Loucy (cell line): ENCODE measurements at regions not wholly inside any gene's neighbourhood (a gene's known extent, or its start where the extent isn't known, plus 50 kb on each side); places are given as distances from the start of the nearest gene placed in this dataset.

ENCODE experiments used
- H2AFZ ChIP-seq: fragments of 200-600 bp; sonication (generic); 2 replicates; pipeline ENCODE4 v1.6.0; 2016; ENCODE audit warnings: antibody characterized with exemption, mild to moderate bottlenecking, low read length, moderate library complexity
- H3F3A ChIP-seq: fragments of 200-600 bp; 2 replicates; pipeline ENCODE4 v1.6.0; 2016; ENCODE audit warnings: antibody characterized with exemption, low read depth, mild to moderate bottlenecking
- H3K27me3 ChIP-seq: fragments of 200-600 bp; sonication (generic); 2 replicates; pipeline ENCODE4 v1.6.1; 2014; ENCODE audit warnings: low read length, mild to moderate bottlenecking; ENCODE audit not compliant: insufficient read depth, poor library complexity, severe bottlenecking
- H3K36me3 ChIP-seq: fragments of 200-600 bp; sonication (generic); 2 replicates; pipeline ENCODE4 v1.6.1; 2016; ENCODE audit warnings: low read length; ENCODE audit not compliant: insufficient read depth
- H3K4me1 ChIP-seq: fragments of 200-600 bp; sonication (generic); 2 replicates; pipeline ENCODE4 v1.5.1; 2014; ENCODE audit warnings: low read length, mild to moderate bottlenecking; ENCODE audit not compliant: insufficient read depth, poor library complexity, severe bottlenecking
- H3K4me2 ChIP-seq: fragments of 200-600 bp; sonication (generic); 2 replicates; pipeline ENCODE4 v1.6.0; 2014; ENCODE audit warnings: antibody characterized with exemption, low read length, low read depth, mild to moderate bottlenecking; ENCODE audit not compliant: poor library complexity, severe bottlenecking
- H3K4me3 ChIP-seq: fragments of 200-600 bp; sonication (generic); 2 replicates; pipeline ENCODE4 v1.5.1; 2014; ENCODE audit warnings: low read length, mild to moderate bottlenecking, mixed read lengths; ENCODE audit not compliant: poor library complexity, severe bottlenecking
- H3K79me2 ChIP-seq: fragments of 200-600 bp; sonication (generic); 2 replicates; pipeline ENCODE4 v1.6.1; 2014; ENCODE audit warnings: low read length; ENCODE audit not compliant: insufficient read depth
- H3K9ac ChIP-seq: fragments of 200-600 bp; sonication (generic); 2 replicates; pipeline ENCODE4 v1.6.0; 2014; ENCODE audit warnings: mild to moderate bottlenecking, low read depth, low read length, moderate library complexity; ENCODE audit not compliant: poor library complexity, severe bottlenecking
- H3K9me2 ChIP-seq: fragments of 200-600 bp; sonication (generic); replicated peaks from 2 replicates; pipeline ENCODE4 v1.6.1; 2016; ENCODE audit warnings: low read depth, low read length, mixed read lengths
- H3K9me3 ChIP-seq: fragments of 200-600 bp; sonication (generic); 2 replicates; pipeline ENCODE4 v1.6.1; 2014; ENCODE audit warnings: mild to moderate bottlenecking, antibody characterized with exemption, low read length, low read depth; ENCODE audit not compliant: insufficient read depth
- H4K20me1 ChIP-seq: fragments of 200-600 bp; sonication (generic); 2 replicates; pipeline ENCODE4 v1.6.0; 2014; ENCODE audit warnings: antibody characterized with exemption, low read length, mild to moderate bottlenecking; ENCODE audit not compliant: insufficient read depth, poor library complexity, severe bottlenecking
- EZH2phosphoT487 ChIP-seq: fragments of 200-600 bp; IDR thresholded peaks from 2 replicates; pipeline ENCODE4 v1.6.1; 2018; ENCODE audit warnings: antibody characterized with exemption, mild to moderate bottlenecking, moderate library complexity, borderline replicate concordance
- TF ChIP-seq, protein P1 (sequence below): fragments of 200-600 bp; sonication (generic); conservative IDR thresholded peaks from 2 replicates; pipeline ENCODE4 v1.5.1; 2014; ENCODE audit warnings: mild to moderate bottlenecking, antibody characterized with exemption, low read length

DNA sequence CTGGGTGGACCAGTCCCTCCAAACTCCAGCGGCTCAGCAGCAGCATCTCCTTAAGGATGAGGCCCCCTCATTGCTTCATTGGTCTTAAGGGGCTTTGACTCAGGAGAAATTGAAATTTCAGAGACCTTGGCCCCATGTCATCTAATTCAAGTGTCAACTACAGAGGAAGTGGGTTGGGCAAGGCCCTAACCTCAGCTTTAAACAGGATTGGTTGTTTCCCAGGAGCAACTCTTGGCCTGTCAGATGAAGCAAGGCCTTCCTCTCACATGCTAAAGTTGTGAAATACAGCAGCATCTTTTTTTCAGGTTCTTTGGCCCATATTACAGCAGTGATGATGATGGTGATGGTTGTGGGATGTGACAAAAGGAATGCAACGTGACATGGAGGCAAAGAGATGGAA is 348.3 kb downstream of the ICE1 start:
- H3K27me3 ChIP-seq = no peaks in the 10 kb centered on the region
- no peaks in the 10 kb centered on the region for H3K4me1 ChIP-seq
- no peak overlapping the region for H2AFZ ChIP-seq
- TF ChIP-seq, protein P1, sequence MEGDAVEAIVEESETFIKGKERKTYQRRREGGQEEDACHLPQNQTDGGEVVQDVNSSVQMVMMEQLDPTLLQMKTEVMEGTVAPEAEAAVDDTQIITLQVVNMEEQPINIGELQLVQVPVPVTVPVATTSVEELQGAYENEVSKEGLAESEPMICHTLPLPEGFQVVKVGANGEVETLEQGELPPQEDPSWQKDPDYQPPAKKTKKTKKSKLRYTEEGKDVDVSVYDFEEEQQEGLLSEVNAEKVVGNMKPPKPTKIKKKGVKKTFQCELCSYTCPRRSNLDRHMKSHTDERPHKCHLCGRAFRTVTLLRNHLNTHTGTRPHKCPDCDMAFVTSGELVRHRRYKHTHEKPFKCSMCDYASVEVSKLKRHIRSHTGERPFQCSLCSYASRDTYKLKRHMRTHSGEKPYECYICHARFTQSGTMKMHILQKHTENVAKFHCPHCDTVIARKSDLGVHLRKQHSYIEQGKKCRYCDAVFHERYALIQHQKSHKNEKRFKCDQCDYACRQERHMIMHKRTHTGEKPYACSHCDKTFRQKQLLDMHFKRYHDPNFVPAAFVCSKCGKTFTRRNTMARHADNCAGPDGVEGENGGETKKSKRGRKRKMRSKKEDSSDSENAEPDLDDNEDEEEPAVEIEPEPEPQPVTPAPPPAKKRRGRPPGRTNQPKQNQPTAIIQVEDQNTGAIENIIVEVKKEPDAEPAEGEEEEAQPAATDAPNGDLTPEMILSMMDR = no peak
- TF ChIP-seq EZH2phosphoT487 = no peak
- no peak overlapping the region for H3K4me3 ChIP-seq
- no peaks in the 10 kb centered on the region for H3F3A ChIP-seq
- H3K79me2 ChIP-seq = no peaks in the 10 kb centered on the region
- no peaks in the 10 kb centered on the region for H3K9me2 ChIP-seq
- H3K36me3 ChIP-seq = no peaks in the 10 kb centered on the region
- H4K20me1 ChIP-seq = no peaks in the 10 kb centered on the region
- H3K9ac ChIP-seq = no peak overlapping the region
- H3K9me3 ChIP-seq = no peaks in the 10 kb centered on the region
- no peak overlapping the region for H3K4me2 ChIP-seq

GRCh38 chr5:5767286-5767928 is 344.9 kb downstream of the ICE1 start:
- H3K9me2 ChIP-seq = no peaks in the 10 kb centered on the region
- TF ChIP-seq, protein P1 = no peak
- no peak for TF ChIP-seq EZH2phosphoT487
- H4K20me1 ChIP-seq = no peaks in the 10 kb centered on the region
- H3K9ac ChIP-seq = no peak overlapping the region
- H3K9me3 ChIP-seq = no peaks in the 10 kb centered on the region
- H3F3A ChIP-seq = no peaks in the 10 kb centered on the region
- no peaks in the 10 kb centered on the region for H3K36me3 ChIP-seq
- H3K4me1 ChIP-seq = no peaks in the 10 kb centered on the region
- H3K4me2 ChIP-seq = no peak overlapping the region
- no peak overlapping the region for H3K4me3 ChIP-seq
- H3K27me3 ChIP-seq = no peaks in the 10 kb centered on the region
- H3K79me2 ChIP-seq = no peaks in the 10 kb centered on the region
- no peak overlapping the region for H2AFZ ChIP-seq

GRCh38 chr5:5765066-5765850 is 342.8 kb downstream of the ICE1 start:
- no peaks in the 10 kb centered on the region for H3K4me1 ChIP-seq
- H4K20me1 ChIP-seq = no peaks in the 10 kb centered on the region
- no peak overlapping the region for H2AFZ ChIP-seq
- H3K4me2 ChIP-seq = no peak overlapping the region
- no peak overlapping the region for H3K9ac ChIP-seq
- H3K27me3 ChIP-seq = no peaks in the 10 kb centered on the region
- H3K9me3 ChIP-seq = no peaks in the 10 kb centered on the region
- H3K79me2 ChIP-seq = no peaks in the 10 kb centered on the region
- no peaks in the 10 kb centered on the region for H3K9me2 ChIP-seq
- no peaks in the 10 kb centered on the region for H3F3A ChIP-seq
- TF ChIP-seq, protein P1 = no peak
- no peak for TF ChIP-seq EZH2phosphoT487
- H3K4me3 ChIP-seq = no peak overlapping the region
- H3K36me3 ChIP-seq = no peaks in the 10 kb centered on the region
